H1 (cell line): ENCODE measurements at regions not wholly inside any gene's neighbourhood (a gene's known extent, or its start where the extent isn't known, plus 50 kb on each side); places are given as distances from the start of the nearest gene placed in this dataset.

Source experiments
- CHD1 ChIP-seq: IDR thresholded peaks from 2 replicates; pipeline ENCODE4 v1.6.1; 2012; ENCODE audit warnings: low read depth, low read length, improper control_type of control experiment
- HDAC2 ChIP-seq, 2 experiments: fragments of 300-600 bp in 1 of 2; sonication (generic) in 1 of 2; IDR thresholded peaks; 2 replicates each; pipeline ENCODE4 v1.6.1; 2011 to 2012; ENCODE audit warnings: low read depth in 2 of 2, low read length in 2 of 2, mild to moderate bottlenecking in 2 of 2, moderate library complexity in 2 of 2, borderline replicate concordance in 1 of 2, inconsistent platforms in 1 of 2
- NRF1 ChIP-seq: IDR thresholded peaks from 2 replicates; pipeline ENCODE4 v1.6.1; 2011; ENCODE audit warnings: mild to moderate bottlenecking, low read depth, low read length, improper control_type of control experiment
- SRF ChIP-seq: IDR thresholded peaks from 2 replicates; pipeline ENCODE4 v1.6.1; 2011; ENCODE audit warnings: mild to moderate bottlenecking, low read depth, low read length, moderate library complexity
- TF ChIP-seq, protein P1 (sequence below), 3 experiments: IDR thresholded peaks; 1 replicate in 2 of 3; 2 replicates in 1 of 3; pipeline versions ENCODE4 v1.5.1 to v1.6.1; 2011; ENCODE audit warnings: low read length in 3 of 3, mild to moderate bottlenecking in 3 of 3, inconsistent platforms in 2 of 3, low read depth in 1 of 3, moderate library complexity in 1 of 3; ENCODE audit not compliant: insufficient read depth in 1 of 3; ENCODE audit errors: control extremely low read depth in 1 of 3

DNA sequence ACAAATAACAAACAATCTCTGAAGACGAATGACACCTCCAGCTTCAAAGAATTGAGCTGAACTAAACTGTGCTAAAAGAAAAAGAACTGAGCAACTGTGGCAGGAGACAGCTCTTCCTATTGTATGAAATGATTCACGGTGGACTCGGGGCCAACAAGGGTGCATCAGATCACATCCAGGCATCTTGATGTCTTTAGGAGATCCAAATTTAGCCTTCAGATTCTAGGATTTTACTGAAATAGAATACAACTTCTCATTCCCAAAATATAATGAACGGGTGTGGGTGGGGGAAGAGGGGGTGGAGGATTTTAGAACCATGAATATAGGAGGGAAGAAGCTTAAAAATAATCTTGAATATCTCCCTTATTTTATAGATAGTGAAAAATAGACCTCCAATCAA, 631.8 kb downstream of the ELAVL2 start (continued):
- TF ChIP-seq SRF (no peak), CHD1 (no peak), HDAC2 (IDR thresholded peaks at IDR 0.05; ENCODE audit: borderline replicate concordance in 1 of 2, low read depth in 2 of 2, low read length in 2 of 2) (no peak), NRF1 (no peak)
- TF ChIP-seq, protein P1, sequence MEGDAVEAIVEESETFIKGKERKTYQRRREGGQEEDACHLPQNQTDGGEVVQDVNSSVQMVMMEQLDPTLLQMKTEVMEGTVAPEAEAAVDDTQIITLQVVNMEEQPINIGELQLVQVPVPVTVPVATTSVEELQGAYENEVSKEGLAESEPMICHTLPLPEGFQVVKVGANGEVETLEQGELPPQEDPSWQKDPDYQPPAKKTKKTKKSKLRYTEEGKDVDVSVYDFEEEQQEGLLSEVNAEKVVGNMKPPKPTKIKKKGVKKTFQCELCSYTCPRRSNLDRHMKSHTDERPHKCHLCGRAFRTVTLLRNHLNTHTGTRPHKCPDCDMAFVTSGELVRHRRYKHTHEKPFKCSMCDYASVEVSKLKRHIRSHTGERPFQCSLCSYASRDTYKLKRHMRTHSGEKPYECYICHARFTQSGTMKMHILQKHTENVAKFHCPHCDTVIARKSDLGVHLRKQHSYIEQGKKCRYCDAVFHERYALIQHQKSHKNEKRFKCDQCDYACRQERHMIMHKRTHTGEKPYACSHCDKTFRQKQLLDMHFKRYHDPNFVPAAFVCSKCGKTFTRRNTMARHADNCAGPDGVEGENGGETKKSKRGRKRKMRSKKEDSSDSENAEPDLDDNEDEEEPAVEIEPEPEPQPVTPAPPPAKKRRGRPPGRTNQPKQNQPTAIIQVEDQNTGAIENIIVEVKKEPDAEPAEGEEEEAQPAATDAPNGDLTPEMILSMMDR (IDR thresholded peaks at IDR 0.05; ENCODE audit: control extremely low read depth in 1 of 3, insufficient read depth in 1 of 3, low read depth in 1 of 3, low read length in 3 of 3): no peak
